ENCODE measurements at regions not wholly inside any gene's neighbourhood (a gene's known extent, or its start where the extent isn't known, plus 50 kb on each side); places are given as distances from the start of the nearest gene placed in this dataset.

DNA sequence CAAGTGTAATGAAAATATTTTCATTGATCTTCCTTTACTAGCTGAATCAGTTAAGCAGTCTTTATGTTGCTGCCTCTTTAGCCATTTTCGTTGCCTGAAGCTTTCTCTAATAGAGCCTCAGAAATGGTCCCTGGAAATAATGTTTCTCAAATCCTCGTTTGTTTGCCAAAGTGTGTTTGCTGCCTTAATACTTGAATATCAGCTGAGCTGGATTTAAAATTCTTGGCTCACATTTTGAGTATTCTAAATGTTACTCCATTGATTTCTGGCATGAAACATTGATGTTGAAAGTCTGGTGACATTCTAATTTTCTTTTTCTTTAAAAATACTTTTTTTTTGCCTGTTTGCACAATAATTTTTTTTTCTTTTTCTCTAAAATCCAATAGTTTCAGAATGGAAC, 84.6 kb upstream of the SERBP1 start:
- Histone ChIP-seq H3K9me3 (peaks cover 0 to 12% (median 0%) of the 10 kb centered on the region in 12 donors), H3K4me1 (no peaks in the 10 kb centered on the region), H3K27me3 (no peaks in the 10 kb centered on the region), H3K4me3 (no peak overlapping the region), H3K36me3 (no peaks in the 10 kb centered on the region), H3K27ac (no peak overlapping the region)
- 61 to 67% (median 64%) methylated on average over 2 of the region's 2 CpGs for WGBS, 4 donors
- DNase-seq, result no peak
- TF ChIP-seq, protein P1, sequence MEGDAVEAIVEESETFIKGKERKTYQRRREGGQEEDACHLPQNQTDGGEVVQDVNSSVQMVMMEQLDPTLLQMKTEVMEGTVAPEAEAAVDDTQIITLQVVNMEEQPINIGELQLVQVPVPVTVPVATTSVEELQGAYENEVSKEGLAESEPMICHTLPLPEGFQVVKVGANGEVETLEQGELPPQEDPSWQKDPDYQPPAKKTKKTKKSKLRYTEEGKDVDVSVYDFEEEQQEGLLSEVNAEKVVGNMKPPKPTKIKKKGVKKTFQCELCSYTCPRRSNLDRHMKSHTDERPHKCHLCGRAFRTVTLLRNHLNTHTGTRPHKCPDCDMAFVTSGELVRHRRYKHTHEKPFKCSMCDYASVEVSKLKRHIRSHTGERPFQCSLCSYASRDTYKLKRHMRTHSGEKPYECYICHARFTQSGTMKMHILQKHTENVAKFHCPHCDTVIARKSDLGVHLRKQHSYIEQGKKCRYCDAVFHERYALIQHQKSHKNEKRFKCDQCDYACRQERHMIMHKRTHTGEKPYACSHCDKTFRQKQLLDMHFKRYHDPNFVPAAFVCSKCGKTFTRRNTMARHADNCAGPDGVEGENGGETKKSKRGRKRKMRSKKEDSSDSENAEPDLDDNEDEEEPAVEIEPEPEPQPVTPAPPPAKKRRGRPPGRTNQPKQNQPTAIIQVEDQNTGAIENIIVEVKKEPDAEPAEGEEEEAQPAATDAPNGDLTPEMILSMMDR (IDR thresholded peaks at IDR 0.05), result no peak
- TF ChIP-seq POLR2A (IDR thresholded peaks at IDR 0.05), result no peak
- intact Hi-C loops (cut with DNase I), result no loop called here
- ATAC-seq, result no peak

DNA sequence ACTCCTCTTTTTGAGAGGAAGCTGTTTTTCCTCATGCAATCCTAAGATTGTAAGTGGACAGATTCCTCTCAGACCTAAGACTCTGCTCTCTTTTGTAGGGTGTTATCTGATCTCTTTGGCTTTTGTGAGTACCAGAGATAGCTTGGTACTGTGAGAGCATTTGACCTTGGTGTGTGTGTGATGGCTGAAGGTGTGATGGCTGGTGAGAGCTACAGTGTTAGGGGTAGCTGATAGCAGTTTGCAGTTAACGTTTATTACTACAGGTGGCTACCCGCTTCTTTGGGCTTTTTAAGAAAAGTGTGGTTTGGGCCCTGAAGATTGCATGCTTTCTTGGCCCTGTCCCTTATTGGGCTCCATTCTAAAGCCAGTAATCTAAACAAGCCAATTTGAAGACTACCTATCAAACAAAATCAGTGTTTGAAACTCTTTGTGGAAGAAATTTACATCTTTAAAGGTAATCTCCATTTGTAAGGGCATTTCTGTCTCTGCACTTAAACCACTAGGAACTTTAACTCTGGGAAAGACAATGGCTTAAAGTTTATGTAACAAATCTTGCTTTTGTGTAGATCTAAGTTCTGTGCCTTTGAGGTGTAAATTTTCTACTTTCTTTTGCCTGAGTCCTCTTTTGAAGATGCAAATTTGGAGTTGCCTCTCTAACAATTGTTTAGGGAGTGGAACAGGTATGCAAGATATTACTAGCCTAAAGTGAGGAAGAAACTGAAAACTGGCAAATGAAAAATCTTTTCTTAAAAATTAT, 85.3 kb upstream of the SERBP1 start:
- intact Hi-C loops (cut with DNase I), result no loop called here
- ATAC-seq (no peak), DNase-seq (no peak)
- WGBS, 4 donors, result 56 to 71% (median 65%) methylated on average over 2 of the region's 2 CpGs
- TF ChIP-seq, protein P1 (IDR thresholded peaks at IDR 0.05), result no peak
- TF ChIP-seq POLR2A (IDR thresholded peaks at IDR 0.05), result no peak
- H3K9me3 ChIP-seq, result peaks cover 0 to 12% (median 0%) of the 10 kb centered on the region in 12 donors
- H3K27ac ChIP-seq, result no peak overlapping the region
- H3K36me3 ChIP-seq, result no peaks in the 10 kb centered on the region
- no peaks in the 10 kb centered on the region for H3K4me1 ChIP-seq
- H3K27me3 ChIP-seq, result no peaks in the 10 kb centered on the region
- no peak overlapping the region for H3K4me3 ChIP-seq

DNA sequence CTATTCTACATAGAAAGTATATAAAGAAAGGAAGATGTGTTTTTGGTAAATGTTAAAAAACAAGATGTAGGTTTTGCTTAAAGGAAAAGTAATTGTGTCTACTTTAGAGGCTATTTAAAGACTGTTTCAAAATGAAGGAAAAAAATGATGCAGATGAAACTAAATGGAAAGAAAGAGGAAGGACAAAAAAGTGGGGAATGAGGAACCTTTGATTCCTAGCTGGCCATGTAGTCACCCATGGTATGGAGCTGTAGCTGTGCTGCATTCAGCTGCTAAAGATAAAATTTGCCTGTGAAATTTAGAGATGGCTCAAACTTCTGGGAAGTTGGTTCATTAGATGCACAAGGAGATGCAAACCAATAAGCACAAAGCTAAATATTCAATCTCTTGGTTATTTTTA, 86.8 kb upstream of the SERBP1 start:
- intact Hi-C loops (cut with DNase I), result no loop called here
- ATAC-seq, result no peak

DNA sequence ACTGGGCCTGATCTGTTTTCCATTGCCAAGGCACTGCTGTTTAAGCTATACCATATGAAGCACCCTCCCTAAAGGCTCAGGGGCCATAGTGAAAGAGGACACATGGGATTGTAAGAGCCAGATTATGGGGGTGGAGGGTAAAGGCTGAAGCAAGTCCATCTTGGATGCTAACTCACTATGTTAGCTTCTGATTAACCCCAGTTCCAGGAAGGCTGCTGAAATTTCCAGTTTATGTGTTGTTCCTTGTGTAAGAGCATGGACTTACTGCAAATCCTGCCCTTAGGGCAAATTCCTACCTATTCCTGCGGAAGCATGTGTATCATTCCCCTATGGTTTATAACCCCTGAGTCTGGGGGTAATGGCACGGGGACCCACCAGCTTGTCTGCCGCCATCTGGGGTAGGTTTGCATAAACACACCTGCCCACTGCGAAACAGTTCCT, 91.8 kb upstream of the SERBP1 start:
- H3K4me1 ChIP-seq, result no peaks in the 10 kb centered on the region
- ATAC-seq (no peak), DNase-seq (no peak)
- no peak overlapping the region for H3K4me3 ChIP-seq
- intact Hi-C loops (cut with DNase I), result loop anchor here in 1 of 10 donors (10.0 kb wide), 1 partner anchor 593 kb away; no protein-coding TSS in a partner anchor
- H3K9me3 ChIP-seq, result peaks cover 0 to 6% (median 0%) of the 10 kb centered on the region in 12 donors
- H3K27ac ChIP-seq, result no peak overlapping the region
- no peaks in the 10 kb centered on the region for H3K27me3 ChIP-seq
- no peaks in the 10 kb centered on the region for H3K36me3 ChIP-seq
- TF ChIP-seq, protein P1 (IDR thresholded peaks at IDR 0.05), result no peak
- no peak for TF ChIP-seq POLR2A (IDR thresholded peaks at IDR 0.05)
- 92 to 96% (median 94%) methylated on average over 4 of the region's 4 CpGs for WGBS, 4 donors

More for the DNA sequence above, 86.8 kb upstream of the SERBP1 start:
- no peaks in the 10 kb centered on the region for H3K27me3 ChIP-seq
- H3K27ac ChIP-seq, result no peak overlapping the region
- no peaks in the 10 kb centered on the region for H3K4me1 ChIP-seq
- H3K4me3 ChIP-seq, result no peak overlapping the region
- TF ChIP-seq POLR2A (IDR thresholded peaks at IDR 0.05), result no peak
- TF ChIP-seq, protein P1 (IDR thresholded peaks at IDR 0.05), result no peak
- no peaks in the 10 kb centered on the region for H3K36me3 ChIP-seq
- no peak for DNase-seq
- peaks cover 0 to 12% (median 0%) of the 10 kb centered on the region in 12 donors for H3K9me3 ChIP-seq

All from heart left ventricle (tissue), 16 donors.